ENCODE measurements at regions not wholly inside any gene's neighbourhood (a gene's known extent, or its start where the extent isn't known, plus 50 kb on each side); places are given as distances from the start of the nearest gene placed in this dataset.

- ATAC-seq = no peak
These were observed 112.8 kb upstream of the SLC25A48 start for GRCh38 chr5:135721548-135722090.

DNA sequence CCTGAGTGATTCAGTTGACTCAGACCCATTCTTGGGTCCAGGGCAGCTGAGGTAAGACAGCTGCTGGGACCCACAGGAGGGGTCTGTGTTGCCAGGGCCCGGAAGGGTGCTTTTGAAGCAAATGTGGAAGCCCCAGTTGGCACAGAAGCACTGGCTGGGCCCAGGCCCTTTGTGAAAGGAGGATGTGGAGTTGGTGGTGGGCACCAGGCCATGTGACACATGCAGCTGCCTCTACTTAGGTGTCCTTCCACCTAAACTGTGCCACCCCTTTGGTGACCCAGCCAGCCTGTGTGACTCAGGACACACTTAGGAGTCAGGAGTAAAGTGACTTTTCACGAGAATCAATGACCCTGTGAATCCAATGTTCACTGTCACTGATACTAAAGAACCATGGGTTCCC, 114.3 kb upstream of the SLC25A48 start:
- no peak for ATAC-seq

DNA sequence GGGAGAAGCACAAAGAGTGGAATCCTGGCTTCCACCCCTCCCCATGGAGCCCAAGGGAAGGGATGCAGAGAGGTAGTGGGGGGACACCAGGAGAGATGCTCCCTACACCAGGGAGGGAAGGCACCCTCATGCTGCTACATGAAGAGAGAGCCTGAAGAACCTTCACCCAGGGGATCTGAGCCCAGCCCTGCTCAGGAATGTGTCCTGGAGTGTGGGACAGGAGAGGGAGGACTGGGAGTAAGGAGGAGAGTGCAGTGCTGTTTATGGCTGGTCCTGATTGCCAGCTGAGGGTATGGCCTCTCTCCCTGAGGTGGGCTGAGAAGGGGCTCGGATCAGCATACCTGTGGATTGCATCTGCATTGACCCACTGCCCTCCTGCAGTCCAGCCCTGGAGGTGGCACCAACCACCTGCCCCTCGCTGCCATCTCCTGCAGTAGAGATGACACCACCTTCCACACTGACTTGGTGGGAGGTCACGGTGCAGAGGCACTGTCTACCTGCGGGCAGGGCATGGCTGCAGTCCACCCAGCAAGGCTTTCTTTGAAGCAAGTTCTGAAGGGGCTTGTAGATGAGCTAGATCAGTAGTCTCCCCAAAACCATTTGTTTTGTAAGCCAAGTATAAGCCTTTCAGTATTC, 114.9 kb upstream of the SLC25A48 start:
- no peak for ATAC-seq

GRCh38 chr5:135718651-135719050, 115.8 kb upstream of the SLC25A48 start:
- no peak for ATAC-seq

DNA sequence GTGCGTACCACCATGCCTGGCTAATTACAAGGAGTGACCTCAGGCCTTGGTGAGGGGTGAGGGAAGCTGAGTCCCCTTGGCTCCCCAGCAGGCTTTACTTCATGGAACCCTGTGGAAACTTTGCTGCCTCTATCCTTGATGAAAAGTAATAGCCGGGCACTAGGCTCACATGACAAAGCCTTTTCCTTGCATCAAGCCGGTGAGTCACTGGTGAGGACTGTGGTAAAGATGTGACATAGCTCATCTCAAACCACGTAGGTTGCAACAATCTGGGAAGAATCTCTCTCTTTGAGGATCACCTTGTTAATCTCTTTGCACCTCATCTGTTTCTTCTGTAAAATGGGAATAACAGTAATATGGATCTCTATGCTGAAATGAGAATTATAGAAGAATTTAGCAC, 116.3 kb upstream of the SLC25A48 start:
- ATAC-seq = no peak

- ATAC-seq = no peak
These were observed 119.0 kb upstream of the SLC25A48 start for GRCh38 chr5:135715267-135716055.

- ATAC-seq = no peak
These were observed 120.2 kb upstream of the SLC25A48 start for GRCh38 chr5:135714126-135714894.

- ATAC-seq = no peak
These were observed 121.1 kb upstream of the SLC25A48 start for GRCh38 chr5:135713161-135713915.

DNA sequence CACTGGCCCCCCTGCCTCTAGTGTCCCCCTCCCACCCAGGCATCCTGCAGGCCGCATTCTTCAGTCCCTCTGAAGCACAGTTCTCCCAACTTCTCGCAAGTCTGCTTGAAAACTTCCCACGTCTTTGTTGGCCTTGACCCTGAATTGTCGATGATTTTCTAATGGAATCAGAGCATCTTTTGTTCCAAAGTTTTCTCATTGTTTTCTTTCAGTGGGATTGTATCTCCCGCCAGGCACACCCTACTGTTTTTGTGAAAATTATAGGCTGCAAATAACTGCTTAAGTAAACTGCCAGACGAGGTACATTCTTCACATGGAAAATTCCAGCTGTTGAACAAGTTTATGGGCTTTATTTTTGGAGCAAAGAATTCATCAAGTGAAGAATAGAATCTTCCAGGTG, 122.6 kb upstream of the SLC25A48 start:
- no peak for ATAC-seq

- ATAC-seq = no peak
These were observed 124.3 kb upstream of the SLC25A48 start for GRCh38 chr5:135710045-135710675.

DNA sequence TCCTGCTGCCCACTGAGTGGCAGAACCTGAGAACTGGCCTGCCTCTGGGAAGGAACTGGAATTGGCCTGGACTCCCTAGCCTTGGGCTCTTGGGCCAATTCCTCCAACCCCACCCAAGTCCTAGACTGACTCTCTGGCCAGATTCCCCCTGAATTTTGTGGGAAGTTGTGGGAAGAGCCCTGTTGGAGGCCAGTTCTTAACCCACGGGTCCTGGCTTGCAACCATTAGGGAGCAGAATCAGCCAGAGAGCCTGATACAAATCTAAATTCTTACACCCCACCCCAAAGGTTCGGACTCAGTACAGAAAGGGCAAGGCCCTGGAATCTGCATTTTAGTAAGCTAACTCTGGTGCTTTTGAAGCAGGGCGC, 125.3 kb upstream of the SLC25A48 start:
- ATAC-seq = no peak

DNA sequence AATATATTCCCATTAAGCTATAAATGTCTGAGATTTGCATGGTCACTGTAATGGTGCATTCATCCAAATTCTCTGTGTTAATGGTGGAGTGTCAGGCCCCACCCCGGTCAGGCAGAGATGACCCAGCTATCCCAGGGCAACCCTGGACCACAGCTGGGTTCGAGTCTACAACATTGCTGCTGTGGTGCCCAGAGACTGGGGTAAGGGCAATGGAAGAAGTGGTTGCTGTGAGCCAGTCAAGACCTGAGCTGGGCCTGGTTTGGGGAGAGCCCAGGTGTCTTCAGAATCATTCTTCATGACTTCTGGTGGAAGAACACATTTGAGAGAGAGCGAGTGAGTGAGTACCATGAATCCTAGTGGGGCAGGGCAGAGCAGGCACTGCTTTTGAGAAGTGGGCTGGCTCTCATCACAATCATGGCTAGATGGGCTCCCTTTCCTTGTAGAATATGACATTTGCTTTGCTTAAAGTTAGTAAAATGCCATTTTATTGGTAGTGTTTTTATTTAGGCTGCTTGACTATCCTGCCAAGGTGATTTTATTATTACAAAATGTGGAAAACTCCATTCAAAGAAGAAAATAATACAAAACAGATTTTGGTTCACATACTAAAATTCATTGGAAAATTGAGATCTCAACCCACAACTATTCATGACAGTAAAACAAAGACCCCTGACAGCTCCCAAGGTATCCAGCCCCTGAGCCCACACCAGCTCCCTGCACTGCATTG, 125.8 kb upstream of the SLC25A48 start:
- no peak for ATAC-seq

DNA sequence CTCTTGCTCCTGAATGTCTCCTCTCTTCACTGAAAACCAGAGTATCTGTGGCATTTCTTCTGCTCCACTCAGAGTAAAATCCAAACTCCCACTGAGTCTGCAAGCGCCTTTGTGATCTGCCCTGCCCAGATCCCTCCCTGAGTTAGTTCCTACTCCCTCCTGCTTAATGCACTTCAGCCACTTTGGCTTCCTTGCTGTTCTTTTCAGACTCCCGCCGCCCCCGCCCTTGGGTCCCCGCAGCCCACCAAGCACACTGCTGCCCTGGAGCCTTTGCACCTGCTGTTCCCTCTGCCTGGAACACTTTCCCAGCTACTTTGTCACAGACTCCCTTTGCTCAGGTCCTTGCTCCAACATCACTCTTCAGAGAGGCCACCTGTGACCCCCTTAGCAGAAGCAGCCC, 127.2 kb upstream of the SLC25A48 start:
- no peak for ATAC-seq

DNA sequence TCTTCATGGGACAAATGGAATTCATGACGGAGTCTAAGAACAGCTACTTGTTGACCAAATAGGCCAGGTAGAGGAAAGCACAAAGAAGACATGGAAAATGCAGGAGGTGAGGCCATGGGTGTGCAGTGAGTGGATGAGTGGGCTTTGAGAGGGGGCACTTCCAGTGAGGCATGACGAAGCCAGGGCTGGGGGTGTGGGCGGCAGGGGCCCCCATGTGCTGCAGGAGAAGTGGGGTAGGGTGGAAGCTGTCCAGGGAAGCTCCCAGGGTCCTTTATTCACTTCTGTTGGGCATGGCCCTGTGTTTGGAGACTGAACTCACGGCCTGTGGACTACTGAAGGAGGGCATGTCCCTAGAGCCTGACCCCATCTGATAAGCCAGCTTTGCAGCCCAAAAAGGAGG, 127.6 kb upstream of the SLC25A48 start:
- no peak for ATAC-seq

GRCh38 chr5:135706474-135706873, 127.7 kb upstream of the CXCL14 start:
- no peak for ATAC-seq

GRCh38 chr5:135705941-135706466, 127.2 kb upstream of the CXCL14 start:
- no peak for ATAC-seq

- ATAC-seq = no peak
These were observed 126.4 kb upstream of the CXCL14 start for GRCh38 chr5:135705141-135705631.

DNA sequence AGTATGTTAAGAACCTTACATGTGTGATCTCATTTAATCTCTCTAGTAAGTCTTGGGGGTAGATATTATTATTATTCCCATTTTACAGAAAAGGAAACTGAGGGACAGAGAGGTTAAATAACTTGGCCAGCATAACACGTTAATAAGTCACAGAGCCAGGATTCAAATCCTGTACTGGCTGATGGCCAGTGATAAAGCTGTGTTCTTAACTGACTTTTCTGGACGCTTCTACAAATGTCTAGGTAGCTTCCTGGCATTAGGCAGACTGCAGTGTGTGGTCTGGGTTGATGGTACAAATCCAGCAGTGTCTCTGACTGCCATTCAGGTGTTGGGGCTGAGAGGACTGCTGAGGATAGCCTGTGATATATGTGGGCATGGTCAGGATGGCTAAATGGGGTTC, 125.8 kb upstream of the CXCL14 start:
- ATAC-seq = no peak

- ATAC-seq = no peak
These were observed 124.3 kb upstream of the CXCL14 start for GRCh38 chr5:135703016-135703550.

DNA sequence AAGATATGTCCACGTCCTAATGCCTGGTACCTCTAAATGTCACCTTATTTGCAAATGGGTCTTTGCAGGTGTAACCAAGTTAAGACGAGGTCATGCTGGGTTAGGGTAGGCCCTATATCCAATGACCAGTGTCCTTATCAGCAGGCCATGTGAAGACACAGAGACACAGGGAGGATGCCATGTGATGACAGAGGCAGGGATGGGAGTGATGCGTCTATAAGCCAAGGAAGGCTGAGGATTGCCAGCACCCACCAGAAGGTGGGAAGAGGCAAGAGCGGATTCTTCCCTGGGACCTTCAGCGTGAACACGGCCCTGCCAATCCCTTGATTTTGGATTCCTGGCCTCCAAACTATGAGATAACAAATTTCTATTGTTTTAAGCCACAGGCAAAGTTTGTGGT, 123.4 kb upstream of the CXCL14 start:
- no peak for ATAC-seq

- ATAC-seq = no peak
These were observed 121.9 kb upstream of the CXCL14 start for GRCh38 chr5:135700731-135701130.

All from activated CD4-positive, CD25-positive, alpha-beta regulatory T cell treated with anti-CD3 and anti-CD28 coated beads, Interleukin-2, amount 50 U/mL, for 24 hours (primary cell).